Transverse colon (tissue), 4 donors: ENCODE measurements at regions not wholly inside any gene's neighbourhood (a gene's known extent, or its start where the extent isn't known, plus 50 kb on each side); places are given as distances from the start of the nearest gene placed in this dataset.

Source experiments
- DNase-seq: peaks from one replicate; pipeline ENCODE4 v3.0.0-alpha.2; 2019
- H3K27ac ChIP-seq, 4 donors: fragments of 200-600 bp; sonication (generic); 2 replicates each; pipeline ENCODE4 v1.5.1; 2016 to 2018; ENCODE audit warnings: inconsistent platforms in 4 of 4
- H3K27me3 ChIP-seq: fragments of 200-600 bp; sonication (generic); 2 replicates; pipeline ENCODE4 v1.5.1; 2017; ENCODE audit warnings: inconsistent platforms
- H3K36me3 ChIP-seq, 4 donors: fragments of 200-600 bp; sonication (generic); 2 replicates each; pipeline ENCODE4 v1.5.1; 2017 to 2019; ENCODE audit warnings: inconsistent platforms in 4 of 4
- H3K4me1 ChIP-seq, 4 donors: fragments of 200-600 bp; sonication (generic); 2 replicates each; pipeline ENCODE4 v1.5.1; 2017 to 2020; ENCODE audit warnings: inconsistent platforms in 4 of 4
- H3K4me3 ChIP-seq, 4 donors: fragments of 200-600 bp; sonication (generic); 1 replicate in 1 of 4; 2 replicates in 3 of 4; pipeline versions ENCODE4 v1.5.1 to v1.6.1; 2017 to 2019; ENCODE audit warnings: inconsistent platforms in 4 of 4
- H3K9me3 ChIP-seq, 2 donors: fragments of 200-600 bp; sonication (generic); 2 replicates each; pipeline ENCODE4 v1.5.1; 2017 to 2019; ENCODE audit warnings: inconsistent platforms in 2 of 2
- EP300 ChIP-seq: sonication (generic); formaldehyde crosslinking; IDR thresholded peaks from one replicate; pipeline ENCODE4 v1.6.1; 2017; ENCODE audit warnings: antibody characterized with exemption, low read depth
- POLR2A ChIP-seq: fragments of 450-650 bp; IDR thresholded peaks from one replicate; pipeline ENCODE4 v1.6.1; 2016; ENCODE audit warnings: antibody characterized with exemption, mild to moderate bottlenecking, moderate library complexity
- POLR2AphosphoS5 ChIP-seq, 3 donors: sonication (generic); formaldehyde crosslinking; IDR thresholded peaks; one replicate each; pipeline ENCODE4 v1.6.1; 2016; ENCODE audit warnings: antibody characterized with exemption in 3 of 3
- WGBS, 2 donors: methylation state at CpG; one replicate each; pipeline ENCODE4 v1.1.5; 2018; ENCODE audit warnings: low coverage in 1 of 2; 5-methylcytosine and 5-hydroxymethylcytosine counted together
- in situ Hi-C, 4 donors: fragments of 200-750 bp; cut with MboI; loops; one replicate each; pipeline versions ENCODE4 v1.15.0 to v1.15.1; 2017; ENCODE audit warnings: low sequenced_read_pairs in 3 of 4, low pct_ligation_motif_present in 1 of 4, low pct_unique_long_range_greater_than_20kb in 1 of 4
- intact Hi-C: fragments of 100-400 bp; cut with DNase I; formaldehyde crosslinking; loops from one replicate; pipeline ENCODE4 v1.15.1; 2023; ENCODE audit warnings: low total_unique reads
- TF ChIP-seq, protein P1 (sequence below), 5 experiments: fragments of 200-600 bp in 3 of 5; fragments of 450-650 bp in 2 of 5; sonication (generic) in 3 of 5; IDR thresholded peaks; 1 replicate in 2 of 5; 2 replicates in 3 of 5; pipeline ENCODE4 v1.5.1; 2016 to 2017; ENCODE audit warnings: antibody characterized with exemption in 5 of 5, inconsistent platforms in 3 of 5, mild to moderate bottlenecking in 2 of 5, moderate library complexity in 1 of 5

DNA sequence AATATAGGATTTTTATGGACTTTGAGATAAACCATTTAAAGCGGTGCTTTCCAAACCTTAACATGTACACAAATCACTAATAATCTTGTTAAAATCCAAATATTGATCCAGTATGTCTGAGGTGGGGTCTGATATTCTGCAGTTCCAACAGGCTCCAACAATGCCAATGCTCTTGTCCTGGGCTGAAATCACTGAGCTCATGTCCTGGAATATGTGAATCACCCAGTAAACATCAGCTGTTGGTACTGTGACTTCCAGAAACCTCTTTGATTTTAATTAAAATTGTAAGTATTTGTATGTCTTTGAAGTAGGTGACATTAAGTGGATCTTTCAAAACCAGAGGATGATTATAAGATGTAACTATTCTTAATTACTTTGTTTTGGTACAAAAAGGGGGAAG is 52.8 kb upstream of the CAST start:
- WGBS, 2 donors = 33 to 78% methylated on average over 1 of the region's 1 CpG

DNA sequence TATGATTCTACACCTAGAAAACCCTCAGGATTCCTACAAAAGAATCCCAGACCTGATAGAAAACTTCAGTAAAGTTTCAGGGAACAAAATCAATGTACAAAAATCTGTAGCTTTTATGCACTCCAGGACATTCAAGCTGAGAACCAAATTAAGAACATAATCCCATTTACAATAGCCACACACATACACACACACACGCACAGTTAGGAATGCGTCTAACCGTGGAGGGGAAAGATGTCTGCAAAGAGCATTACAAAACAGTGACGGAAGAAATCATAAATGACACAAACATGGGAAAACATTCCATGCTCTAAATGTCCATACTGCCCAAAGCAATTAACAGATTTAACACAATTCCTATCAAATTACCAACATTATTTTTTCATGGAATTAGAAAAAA is 51.4 kb upstream of the CAST start:
- no peak for TF ChIP-seq POLR2AphosphoS5 (IDR thresholded peaks at IDR 0.05)
- Histone ChIP-seq H3K9me3 (no peaks in the 10 kb centered on the region), H3K4me1 (peaks cover 0 to 13% (median 5%) of the 10 kb centered on the region in 4 donors), H3K36me3 (no peaks in the 10 kb centered on the region), H3K27ac (no peak overlapping the region), H3K4me3 (no peak overlapping the region), H3K27me3 (no peaks in the 10 kb centered on the region)
- in situ Hi-C loops = loop anchor here in 3 of 4 donors (25.0 kb wide), 1 partner anchor 552 kb away; no protein-coding TSS in a partner anchor
- 77 to 85% methylated on average over 4 of the region's 4 CpGs for WGBS, 2 donors
- intact Hi-C loops = loop anchor here (10.0 kb wide), 3 partner anchors 124 to 756 kb away; no protein-coding TSS in a partner anchor
- no peak for DNase-seq

More for the DNA sequence above, 52.8 kb upstream of the CAST start:
- no peaks in the 10 kb centered on the region for H3K36me3 ChIP-seq
- H3K9me3 ChIP-seq = no peaks in the 10 kb centered on the region
- H3K27me3 ChIP-seq = no peaks in the 10 kb centered on the region
- H3K27ac ChIP-seq = no peak overlapping the region
- no peak for TF ChIP-seq POLR2AphosphoS5 (IDR thresholded peaks at IDR 0.05)
- TF ChIP-seq, protein P1, sequence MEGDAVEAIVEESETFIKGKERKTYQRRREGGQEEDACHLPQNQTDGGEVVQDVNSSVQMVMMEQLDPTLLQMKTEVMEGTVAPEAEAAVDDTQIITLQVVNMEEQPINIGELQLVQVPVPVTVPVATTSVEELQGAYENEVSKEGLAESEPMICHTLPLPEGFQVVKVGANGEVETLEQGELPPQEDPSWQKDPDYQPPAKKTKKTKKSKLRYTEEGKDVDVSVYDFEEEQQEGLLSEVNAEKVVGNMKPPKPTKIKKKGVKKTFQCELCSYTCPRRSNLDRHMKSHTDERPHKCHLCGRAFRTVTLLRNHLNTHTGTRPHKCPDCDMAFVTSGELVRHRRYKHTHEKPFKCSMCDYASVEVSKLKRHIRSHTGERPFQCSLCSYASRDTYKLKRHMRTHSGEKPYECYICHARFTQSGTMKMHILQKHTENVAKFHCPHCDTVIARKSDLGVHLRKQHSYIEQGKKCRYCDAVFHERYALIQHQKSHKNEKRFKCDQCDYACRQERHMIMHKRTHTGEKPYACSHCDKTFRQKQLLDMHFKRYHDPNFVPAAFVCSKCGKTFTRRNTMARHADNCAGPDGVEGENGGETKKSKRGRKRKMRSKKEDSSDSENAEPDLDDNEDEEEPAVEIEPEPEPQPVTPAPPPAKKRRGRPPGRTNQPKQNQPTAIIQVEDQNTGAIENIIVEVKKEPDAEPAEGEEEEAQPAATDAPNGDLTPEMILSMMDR (IDR thresholded peaks at IDR 0.05) = no peak
- no peak for TF ChIP-seq POLR2A
- TF ChIP-seq EP300 = no peak
- H3K4me1 ChIP-seq = peaks cover 0 to 6% (median 3%) of the 10 kb centered on the region in 4 donors
- in situ Hi-C loops (loop anchor here (5.0 to 25.0 kb wide), 4 partner anchors 262 to 755 kb away; no protein-coding TSS in a partner anchor), intact Hi-C loops (no loop called here)
- no peak overlapping the region for H3K4me3 ChIP-seq
- no peak for DNase-seq

DNA sequence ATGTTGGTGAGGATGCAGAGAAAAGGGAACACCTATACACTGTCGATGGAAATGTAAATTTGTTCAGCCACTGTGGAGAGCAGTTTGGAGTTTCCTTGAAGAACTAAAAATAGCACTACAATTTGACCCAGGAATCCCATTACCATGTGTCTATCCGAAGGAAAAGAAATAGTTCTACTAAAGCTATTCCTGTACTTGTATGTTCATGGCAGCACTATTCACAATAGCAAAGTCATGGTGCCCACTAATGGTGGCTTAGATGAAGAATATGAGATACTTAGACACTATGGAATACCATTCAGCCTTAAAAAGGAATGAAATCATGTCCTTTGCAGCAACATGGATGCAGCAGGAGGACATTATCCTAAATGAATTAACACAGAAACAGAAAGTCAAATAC is 50.2 kb upstream of the CAST start:
- no peak overlapping the region for H3K4me3 ChIP-seq
- no peak overlapping the region for H3K27ac ChIP-seq
- intact Hi-C loops = loop anchor here (10.0 kb wide), 3 partner anchors 123 to 757 kb away; no protein-coding TSS in a partner anchor
- H3K9me3 ChIP-seq = no peaks in the 10 kb centered on the region
- TF ChIP-seq POLR2AphosphoS5 (IDR thresholded peaks at IDR 0.05) (no peak), POLR2A (no peak), EP300 (no peak)
- TF ChIP-seq, protein P1 (IDR thresholded peaks at IDR 0.05) = no peak
- no peaks in the 10 kb centered on the region for H3K36me3 ChIP-seq
- in situ Hi-C loops = loop anchor here in 3 of 4 donors (25.0 kb wide), 1 partner anchor 550 kb away; no protein-coding TSS in a partner anchor
- WGBS, 2 donors = 36 to 43% methylated on average over 1 to 2 of the region's 2 CpGs
- H3K4me1 ChIP-seq = peaks cover 0 to 15% (median 8%) of the 10 kb centered on the region in 4 donors
- H3K27me3 ChIP-seq = no peaks in the 10 kb centered on the region
- no peak for DNase-seq
